HFF-Myc (cell line): ENCODE measurements at regions not wholly inside any gene's neighbourhood (a gene's known extent, or its start where the extent isn't known, plus 50 kb on each side); places are given as distances from the start of the nearest gene placed in this dataset.

Source experiments
- DNase-seq: peaks from one replicate; pipeline ENCODE4 v3.0.0-alpha.2; 2011; ENCODE audit warnings: low read depth; ENCODE audit errors: extremely low read depth
- H3K4me3 ChIP-seq: replicated peaks from 2 replicates; pipeline ENCODE4 v1.5.1; 2011; ENCODE audit warnings: low read depth, mild to moderate bottlenecking, control low read depth, low read length
- CTCF ChIP-seq: IDR thresholded peaks from 2 replicates; pipeline ENCODE4 v1.5.1; 2012; ENCODE audit warnings: mild to moderate bottlenecking, low read depth, low read length, control low read depth; ENCODE audit errors: missing control alignments

GRCh38 chr20:39243962-39244361 lies 281.8 kb downstream of the DHX35 start:
- no peak overlapping the region for H3K4me3 ChIP-seq
- TF ChIP-seq CTCF, result no peak
- no peak for DNase-seq

- no peak for TF ChIP-seq CTCF
- H3K4me3 ChIP-seq, result no peak overlapping the region
- DNase-seq, result no peak
Observed at GRCh38 chr20:39242614-39243013, 280.5 kb downstream of the DHX35 start.

- no peak for TF ChIP-seq CTCF
- no peak overlapping the region for H3K4me3 ChIP-seq
- DNase-seq, result no peak
Observed at GRCh38 chr20:39234520-39235095, 272.5 kb downstream of the DHX35 start.

- H3K4me3 ChIP-seq, result no peak overlapping the region
- TF ChIP-seq CTCF, result no peak
- no peak for DNase-seq
Observed at GRCh38 chr20:39233755-39234154, 271.6 kb downstream of the DHX35 start.

- H3K4me3 ChIP-seq, result no peak overlapping the region
- TF ChIP-seq CTCF, result no peak
- no peak for DNase-seq
Observed at GRCh38 chr20:39227416-39227815, 265.3 kb downstream of the DHX35 start.

GRCh38 chr20:39225978-39226377 lies 263.8 kb downstream of the DHX35 start:
- TF ChIP-seq CTCF, result no peak
- no peak overlapping the region for H3K4me3 ChIP-seq
- DNase-seq, result no peak

GRCh38 chr20:39225536-39225935 lies 263.4 kb downstream of the DHX35 start:
- H3K4me3 ChIP-seq, result no peak overlapping the region
- no peak for TF ChIP-seq CTCF
- DNase-seq, result no peak
